ENCODE measurements at regions not wholly inside any gene's neighbourhood (a gene's known extent, or its start where the extent isn't known, plus 50 kb on each side); places are given as distances from the start of the nearest gene placed in this dataset.

DNA sequence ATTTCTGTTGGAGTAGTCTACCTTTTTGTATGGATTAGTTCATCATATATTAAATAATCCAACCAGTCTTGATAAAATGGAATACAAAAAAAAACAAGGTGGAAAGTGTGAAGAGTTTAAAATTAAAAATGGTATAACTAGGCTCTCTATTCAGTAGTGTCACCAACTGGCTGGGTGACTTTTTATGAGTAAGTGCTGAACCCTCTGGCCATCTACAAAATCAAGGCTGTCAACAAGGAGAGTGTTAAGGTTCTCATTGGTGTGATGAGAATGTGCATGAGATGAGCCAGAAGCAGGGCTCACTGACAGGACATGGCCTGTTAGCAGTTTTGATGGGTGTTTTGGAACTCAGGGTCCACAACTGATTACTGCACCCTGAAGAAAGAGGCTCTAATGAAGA is 343.2 kb downstream of the AASDHPPT start:
- TF ChIP-seq, protein P1, sequence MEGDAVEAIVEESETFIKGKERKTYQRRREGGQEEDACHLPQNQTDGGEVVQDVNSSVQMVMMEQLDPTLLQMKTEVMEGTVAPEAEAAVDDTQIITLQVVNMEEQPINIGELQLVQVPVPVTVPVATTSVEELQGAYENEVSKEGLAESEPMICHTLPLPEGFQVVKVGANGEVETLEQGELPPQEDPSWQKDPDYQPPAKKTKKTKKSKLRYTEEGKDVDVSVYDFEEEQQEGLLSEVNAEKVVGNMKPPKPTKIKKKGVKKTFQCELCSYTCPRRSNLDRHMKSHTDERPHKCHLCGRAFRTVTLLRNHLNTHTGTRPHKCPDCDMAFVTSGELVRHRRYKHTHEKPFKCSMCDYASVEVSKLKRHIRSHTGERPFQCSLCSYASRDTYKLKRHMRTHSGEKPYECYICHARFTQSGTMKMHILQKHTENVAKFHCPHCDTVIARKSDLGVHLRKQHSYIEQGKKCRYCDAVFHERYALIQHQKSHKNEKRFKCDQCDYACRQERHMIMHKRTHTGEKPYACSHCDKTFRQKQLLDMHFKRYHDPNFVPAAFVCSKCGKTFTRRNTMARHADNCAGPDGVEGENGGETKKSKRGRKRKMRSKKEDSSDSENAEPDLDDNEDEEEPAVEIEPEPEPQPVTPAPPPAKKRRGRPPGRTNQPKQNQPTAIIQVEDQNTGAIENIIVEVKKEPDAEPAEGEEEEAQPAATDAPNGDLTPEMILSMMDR (IDR thresholded peaks at IDR 0.05; ENCODE audit: insufficient read depth, low read depth, low read length): no peak
- TF ChIP-seq EZH2 (IDR thresholded peaks at IDR 0.05; ENCODE audit: insufficient read depth, low read length): no peak

Data from astrocyte (in vitro differentiated cells and primary cell).